Mammary epithelial cell (primary cell): ENCODE measurements at regions not wholly inside any gene's neighbourhood (a gene's known extent, or its start where the extent isn't known, plus 50 kb on each side); places are given as distances from the start of the nearest gene placed in this dataset.

Source experiments
- EZH2 ChIP-seq: IDR thresholded peaks from 2 replicates; pipeline ENCODE4 v1.6.1; 2012; ENCODE audit warnings: low read length, inconsistent platforms, borderline replicate concordance
- TF ChIP-seq, protein P1 (sequence below), 2 donors: IDR thresholded peaks in 1 of 2; conservative IDR thresholded peaks in 1 of 2; 2 replicates each; pipeline ENCODE4 v1.5.1; 2011 to 2012; ENCODE audit warnings: inconsistent platforms in 2 of 2, low read length in 2 of 2, mild to moderate bottlenecking in 2 of 2, control low read depth in 1 of 2, low read depth in 1 of 2; ENCODE audit not compliant: insufficient read depth in 1 of 2; ENCODE audit errors: extremely low read depth in 1 of 2

DNA sequence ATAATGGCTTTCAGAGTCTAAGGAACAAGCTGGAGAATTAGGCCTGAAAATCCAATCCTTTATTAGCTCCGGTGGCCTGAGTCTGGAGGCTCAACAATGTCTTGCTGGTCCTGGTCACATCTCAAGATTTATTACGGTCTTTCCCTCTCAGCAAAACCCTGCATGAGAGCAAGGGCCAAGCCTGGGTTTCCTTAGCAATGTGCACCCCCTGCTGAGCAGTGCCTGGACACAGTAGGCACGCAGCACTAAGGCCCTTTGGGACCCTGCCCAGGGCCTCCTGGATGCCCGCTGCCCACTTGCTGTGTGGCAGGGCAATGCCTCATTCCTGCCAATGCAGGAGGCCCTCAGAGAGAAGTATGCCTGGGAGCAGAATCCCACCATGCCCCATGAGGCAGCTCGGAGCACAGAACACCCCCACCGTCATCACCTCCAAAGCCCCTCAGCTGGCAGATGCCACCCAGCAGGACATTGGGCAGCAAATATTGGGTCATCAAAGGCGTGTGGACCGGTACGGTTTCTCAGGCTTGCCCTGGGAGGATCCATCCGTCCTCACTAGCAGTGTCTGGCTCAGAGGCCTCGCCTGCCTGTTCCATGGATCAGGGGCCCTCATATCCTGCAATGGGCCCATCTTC lies 156.4 kb downstream of the OAT start:
- no peak for TF ChIP-seq EZH2
- TF ChIP-seq, protein P1, sequence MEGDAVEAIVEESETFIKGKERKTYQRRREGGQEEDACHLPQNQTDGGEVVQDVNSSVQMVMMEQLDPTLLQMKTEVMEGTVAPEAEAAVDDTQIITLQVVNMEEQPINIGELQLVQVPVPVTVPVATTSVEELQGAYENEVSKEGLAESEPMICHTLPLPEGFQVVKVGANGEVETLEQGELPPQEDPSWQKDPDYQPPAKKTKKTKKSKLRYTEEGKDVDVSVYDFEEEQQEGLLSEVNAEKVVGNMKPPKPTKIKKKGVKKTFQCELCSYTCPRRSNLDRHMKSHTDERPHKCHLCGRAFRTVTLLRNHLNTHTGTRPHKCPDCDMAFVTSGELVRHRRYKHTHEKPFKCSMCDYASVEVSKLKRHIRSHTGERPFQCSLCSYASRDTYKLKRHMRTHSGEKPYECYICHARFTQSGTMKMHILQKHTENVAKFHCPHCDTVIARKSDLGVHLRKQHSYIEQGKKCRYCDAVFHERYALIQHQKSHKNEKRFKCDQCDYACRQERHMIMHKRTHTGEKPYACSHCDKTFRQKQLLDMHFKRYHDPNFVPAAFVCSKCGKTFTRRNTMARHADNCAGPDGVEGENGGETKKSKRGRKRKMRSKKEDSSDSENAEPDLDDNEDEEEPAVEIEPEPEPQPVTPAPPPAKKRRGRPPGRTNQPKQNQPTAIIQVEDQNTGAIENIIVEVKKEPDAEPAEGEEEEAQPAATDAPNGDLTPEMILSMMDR (conservative IDR thresholded peaks at IDR 0.05 in 1 of 2, IDR thresholded peaks at IDR 0.05 in 1 of 2; ENCODE audit: extremely low read depth in 1 of 2, insufficient read depth in 1 of 2, low read depth in 1 of 2, low read length in 2 of 2): peak in 1 of 2 donors; percentile 2
